DND-41 (cell line): ENCODE measurements at regions not wholly inside any gene's neighbourhood (a gene's known extent, or its start where the extent isn't known, plus 50 kb on each side); places are given as distances from the start of the nearest gene placed in this dataset.

Source experiments
- CTCF ChIP-seq: IDR thresholded peaks from 2 replicates; pipeline ENCODE4 v1.5.1; 2012; ENCODE audit warnings: borderline replicate concordance, low read length, moderate library complexity, mild to moderate bottlenecking; ENCODE audit not compliant: poor library complexity, severe bottlenecking; ENCODE audit errors: extremely low read depth
- EZH2 ChIP-seq: IDR thresholded peaks from 3 replicates; pipeline ENCODE4 v1.6.1; 2012; ENCODE audit warnings: borderline replicate concordance, low read depth, mild to moderate bottlenecking, moderate library complexity, low read length, inconsistent platforms; ENCODE audit not compliant: severe bottlenecking

- TF ChIP-seq CTCF (peak; percentile 50), EZH2 (no peak)
Measured at GRCh38 chr14:106652494-106652893, 1126.1 kb downstream of the TMEM121 start.
